ENCODE measurements at regions not wholly inside any gene's neighbourhood (a gene's known extent, or its start where the extent isn't known, plus 50 kb on each side); places are given as distances from the start of the nearest gene placed in this dataset.

DNA sequence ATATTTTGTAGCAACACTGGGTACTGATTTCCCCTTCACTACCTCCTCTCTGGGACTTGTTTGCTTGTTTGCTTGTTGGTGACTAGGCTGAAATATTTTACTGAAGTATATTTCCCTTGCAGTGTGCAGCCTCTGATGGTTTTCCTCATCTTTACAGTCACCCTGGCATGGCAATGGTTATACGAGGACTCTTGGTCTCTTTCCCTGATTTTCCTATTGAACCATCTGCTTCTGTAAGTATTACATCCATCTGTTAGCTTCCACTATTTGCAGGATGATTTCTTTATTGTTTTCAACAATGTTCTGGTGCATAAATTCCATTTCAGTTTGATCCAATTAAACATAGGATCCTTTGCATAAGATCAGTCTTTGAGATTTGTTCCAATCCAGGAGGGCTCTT is 465.1 kb downstream of the MEI4 start:
- DNase-seq (ENCODE audit: low spot score), result no peak
- TF ChIP-seq, protein P1, sequence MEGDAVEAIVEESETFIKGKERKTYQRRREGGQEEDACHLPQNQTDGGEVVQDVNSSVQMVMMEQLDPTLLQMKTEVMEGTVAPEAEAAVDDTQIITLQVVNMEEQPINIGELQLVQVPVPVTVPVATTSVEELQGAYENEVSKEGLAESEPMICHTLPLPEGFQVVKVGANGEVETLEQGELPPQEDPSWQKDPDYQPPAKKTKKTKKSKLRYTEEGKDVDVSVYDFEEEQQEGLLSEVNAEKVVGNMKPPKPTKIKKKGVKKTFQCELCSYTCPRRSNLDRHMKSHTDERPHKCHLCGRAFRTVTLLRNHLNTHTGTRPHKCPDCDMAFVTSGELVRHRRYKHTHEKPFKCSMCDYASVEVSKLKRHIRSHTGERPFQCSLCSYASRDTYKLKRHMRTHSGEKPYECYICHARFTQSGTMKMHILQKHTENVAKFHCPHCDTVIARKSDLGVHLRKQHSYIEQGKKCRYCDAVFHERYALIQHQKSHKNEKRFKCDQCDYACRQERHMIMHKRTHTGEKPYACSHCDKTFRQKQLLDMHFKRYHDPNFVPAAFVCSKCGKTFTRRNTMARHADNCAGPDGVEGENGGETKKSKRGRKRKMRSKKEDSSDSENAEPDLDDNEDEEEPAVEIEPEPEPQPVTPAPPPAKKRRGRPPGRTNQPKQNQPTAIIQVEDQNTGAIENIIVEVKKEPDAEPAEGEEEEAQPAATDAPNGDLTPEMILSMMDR (IDR thresholded peaks at IDR 0.05), result no peak
- Histone ChIP-seq H3K27ac (no peak overlapping the region), H3K4me3 (no peak overlapping the region)

- no peak overlapping the region for H3K27ac ChIP-seq
Observed at GRCh38 chr6:78131521-78131920, 478.7 kb downstream of the MEI4 start.

GRCh38 chr6:78132671-78133410 is 480.0 kb downstream of the MEI4 start:
- no peak overlapping the region for H3K27ac ChIP-seq
- TF ChIP-seq, protein P1 (IDR thresholded peaks at IDR 0.05), result no peak
- DNase-seq (ENCODE audit: low spot score), result no peak
- H3K4me3 ChIP-seq, result no peak overlapping the region

More at GRCh38 chr6:78131521-78131920, 478.7 kb downstream of the MEI4 start:
- H3K4me3 ChIP-seq, result no peak overlapping the region
- TF ChIP-seq, protein P1 (IDR thresholded peaks at IDR 0.05), result no peak
- DNase-seq (ENCODE audit: low spot score), result no peak

DNA sequence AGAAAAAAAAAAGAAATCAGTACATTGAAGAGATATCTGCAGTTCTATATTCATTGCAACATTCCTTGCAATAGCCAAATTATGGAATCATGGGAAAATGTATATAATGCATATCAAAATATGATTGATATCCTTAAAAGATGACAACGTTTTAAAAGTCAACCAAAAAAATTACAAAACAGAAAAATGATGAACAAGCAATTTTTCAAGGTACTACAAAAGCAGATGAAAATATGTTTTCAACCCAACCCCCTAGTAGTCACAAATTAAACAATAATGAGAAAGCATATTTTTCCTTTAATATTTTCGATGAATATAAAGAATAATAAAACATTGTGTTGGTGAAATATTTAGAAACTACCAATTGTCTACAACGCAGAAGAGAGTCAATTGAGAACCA is 497.6 kb downstream of the MEI4 start:
- DNase-seq (ENCODE audit: low spot score), result no peak
- H3K27ac ChIP-seq, result no peak overlapping the region
- TF ChIP-seq, protein P1 (IDR thresholded peaks at IDR 0.05), result no peak
- H3K4me3 ChIP-seq, result no peak overlapping the region

GRCh38 chr6:78153976-78154375 is 501.1 kb downstream of the MEI4 start:
- H3K4me3 ChIP-seq, result no peak overlapping the region
- H3K27ac ChIP-seq, result no peak overlapping the region
- no peak for DNase-seq (ENCODE audit: low spot score)

DNA sequence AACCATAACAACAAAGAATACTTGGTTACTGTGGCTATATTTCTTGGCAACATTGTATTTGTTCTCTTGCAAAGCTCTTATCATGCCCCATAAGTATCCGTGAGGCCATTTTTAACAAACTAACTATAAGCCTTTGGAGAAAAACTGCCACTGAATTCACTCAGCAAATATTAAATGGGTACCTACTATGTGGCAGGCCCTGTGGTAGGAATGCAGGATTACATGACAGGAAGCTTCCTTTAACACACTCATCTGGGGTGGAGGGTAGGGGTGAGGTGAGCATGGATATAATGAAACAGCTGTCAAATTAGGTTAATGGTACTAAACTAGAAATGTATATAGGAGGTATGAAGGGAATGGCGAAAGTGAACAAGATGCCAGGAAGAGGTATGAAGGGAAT is 504.8 kb downstream of the MEI4 start:
- Histone ChIP-seq H3K4me3 (no peak overlapping the region), H3K27ac (no peak overlapping the region)
- DNase-seq (ENCODE audit: low spot score), result no peak
- TF ChIP-seq, protein P1 (IDR thresholded peaks at IDR 0.05), result no peak

More at GRCh38 chr6:78153976-78154375, 501.1 kb downstream of the MEI4 start:
- TF ChIP-seq, protein P1 (IDR thresholded peaks at IDR 0.05), result no peak

DNA sequence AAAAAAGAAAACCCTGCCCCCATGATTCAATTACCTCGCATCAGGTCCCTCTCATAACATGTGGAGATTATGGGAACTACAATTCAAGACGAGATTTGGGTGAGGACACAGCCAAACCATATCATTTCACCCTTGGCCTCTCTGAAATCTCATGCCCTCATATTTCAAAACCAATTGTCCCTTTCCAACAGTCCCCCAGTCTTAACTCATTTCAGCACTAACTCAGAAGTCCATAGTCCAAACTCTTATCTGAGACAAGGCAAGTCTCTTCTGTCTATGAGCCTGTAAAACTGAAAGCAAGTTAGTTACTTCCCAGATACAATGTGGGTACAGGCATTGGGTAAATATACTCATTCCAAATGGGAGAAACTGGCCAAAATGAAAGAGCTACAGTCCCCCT is 536.1 kb downstream of the MEI4 start:
- no peak for DNase-seq (ENCODE audit: low spot score)
- Histone ChIP-seq H3K4me3 (no peak overlapping the region), H3K27ac (no peak overlapping the region)
- TF ChIP-seq, protein P1 (IDR thresholded peaks at IDR 0.05), result no peak
